ENCODE measurements at regions not wholly inside any gene's neighbourhood (a gene's known extent, or its start where the extent isn't known, plus 50 kb on each side); places are given as distances from the start of the nearest gene placed in this dataset.
"Not testable (repeated sequence)": the region's sequence is repeated elsewhere in the genome, so short reads cannot be mapped to it uniquely, and the experiment has no call there.

DNA sequence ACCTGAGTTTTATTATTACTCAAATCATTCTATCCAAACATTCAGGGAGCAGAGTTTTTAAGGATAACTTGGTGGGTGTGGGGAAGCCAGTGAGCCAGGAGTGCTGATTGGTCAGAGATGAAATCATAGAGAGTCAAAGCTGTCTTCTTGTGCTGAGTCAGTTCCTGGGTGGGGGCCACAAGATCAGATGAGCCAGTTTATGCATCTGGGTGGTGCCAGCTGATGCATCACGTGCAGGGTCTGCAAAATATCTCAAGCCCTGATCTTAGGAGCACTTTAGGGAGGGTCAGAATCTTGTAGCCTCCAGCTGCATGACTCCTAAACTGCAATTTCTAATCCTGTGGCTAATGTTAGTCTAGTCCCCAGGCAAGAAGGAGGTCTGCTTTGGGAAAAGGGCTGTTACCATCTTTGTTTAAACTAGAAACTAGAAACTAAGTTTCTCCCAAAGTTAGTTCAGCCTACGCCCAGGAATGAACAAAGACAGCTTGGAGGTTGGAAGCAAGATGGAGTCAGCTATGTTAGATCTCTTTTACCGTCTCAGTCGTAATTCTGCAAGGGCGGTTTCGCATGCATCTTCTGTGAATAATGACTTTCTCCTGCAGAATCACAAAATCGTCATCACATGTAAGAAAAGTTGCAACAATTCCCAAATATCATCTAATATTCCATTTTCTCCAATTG, 97.5 kb downstream of the ZNF664 start:
- H3K36me3 ChIP-seq (ENCODE audit: control insufficient read depth in 1 of 2, insufficient read depth in 2 of 2, low read length in 1 of 2); H3K27ac ChIP-seq (ENCODE audit: low read depth in 1 of 2, low read length in 2 of 2); DNase-seq; ATAC-seq (ENCODE audit: low FRiP score); intact Hi-C loops (cut with DNase I); H3K4me3 ChIP-seq (ENCODE audit: low read length in 2 of 2); H3K27me3 ChIP-seq (ENCODE audit: control insufficient read depth in 1 of 2, insufficient read depth in 2 of 2, low read length in 1 of 2); H3K9me3 ChIP-seq (ENCODE audit: control insufficient read depth, low read length); H3K4me1 ChIP-seq (ENCODE audit: control insufficient read depth in 1 of 2, insufficient read depth in 2 of 2, low read length in 2 of 2): not testable (repeated sequence)
- 84 to 85% methylated on average over 7 of the region's 7 CpGs for WGBS, 2 donors

DNA sequence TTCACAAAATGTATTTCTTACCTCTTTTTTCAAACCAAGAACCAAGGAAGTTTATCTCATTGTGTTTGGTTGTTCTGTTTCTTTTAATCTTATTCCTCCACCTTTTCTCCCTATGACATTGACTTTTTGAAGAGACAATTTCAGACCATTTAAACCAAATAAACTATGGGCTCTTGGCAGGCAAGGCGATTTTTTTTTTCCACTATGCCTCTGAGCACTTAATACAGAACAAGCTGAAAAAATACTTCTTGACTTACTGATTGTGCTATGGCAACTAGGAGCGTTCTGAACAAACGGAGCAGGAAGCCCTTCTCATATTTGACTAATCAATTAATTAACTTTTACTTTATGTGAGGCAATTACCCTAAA, 98.0 kb downstream of the ZNF664 start:
- WGBS, 2 donors: 37 to 38% methylated on average over 3 of the region's 3 CpGs
- no peak overlapping the region for H3K27ac ChIP-seq (ENCODE audit: low read depth in 1 of 2, low read length in 2 of 2)
- no peaks in the 10 kb centered on the region for H3K36me3 ChIP-seq (ENCODE audit: control insufficient read depth in 1 of 2, insufficient read depth in 2 of 2, low read length in 1 of 2)
- DNase-seq (no peak), ATAC-seq (ENCODE audit: low FRiP score) (no peak)
- H3K4me3 ChIP-seq (ENCODE audit: low read length in 2 of 2): no peak overlapping the region
- H3K9me3 ChIP-seq (ENCODE audit: control insufficient read depth, low read length): peaks cover 3% of the 10 kb centered on the region
- intact Hi-C loops (cut with DNase I): no loop called here
- H3K27me3 ChIP-seq (ENCODE audit: control insufficient read depth in 1 of 2, insufficient read depth in 2 of 2, low read length in 1 of 2): no peaks in the 10 kb centered on the region
- no peaks in the 10 kb centered on the region for H3K4me1 ChIP-seq (ENCODE audit: control insufficient read depth in 1 of 2, insufficient read depth in 2 of 2, low read length in 2 of 2)

- DNase-seq (no peak), ATAC-seq (ENCODE audit: low FRiP score) (no peak)
- no peak overlapping the region for H3K4me3 ChIP-seq (ENCODE audit: low read length in 2 of 2)
- no peaks in the 10 kb centered on the region for H3K27me3 ChIP-seq (ENCODE audit: control insufficient read depth in 1 of 2, insufficient read depth in 2 of 2, low read length in 1 of 2)
- no peaks in the 10 kb centered on the region for H3K36me3 ChIP-seq (ENCODE audit: control insufficient read depth in 1 of 2, insufficient read depth in 2 of 2, low read length in 1 of 2)
- H3K4me1 ChIP-seq (ENCODE audit: control insufficient read depth in 1 of 2, insufficient read depth in 2 of 2, low read length in 2 of 2): no peaks in the 10 kb centered on the region
- intact Hi-C loops (cut with DNase I): no loop called here
- no peak overlapping the region for H3K27ac ChIP-seq (ENCODE audit: low read depth in 1 of 2, low read length in 2 of 2)
- 86 to 90% methylated on average over 8 of the region's 8 CpGs for WGBS, 2 donors
- H3K9me3 ChIP-seq (ENCODE audit: control insufficient read depth, low read length): no peaks in the 10 kb centered on the region
These were observed 100.5 kb downstream of the ZNF664 start for GRCh38 chr12:124073356-124074035.

- Histone ChIP-seq H3K4me3 (ENCODE audit: low read length in 2 of 2) (no peak overlapping the region), H3K36me3 (ENCODE audit: control insufficient read depth in 1 of 2, insufficient read depth in 2 of 2, low read length in 1 of 2) (no peaks in the 10 kb centered on the region), H3K27ac (ENCODE audit: low read depth in 1 of 2, low read length in 2 of 2) (no peak overlapping the region), H3K9me3 (ENCODE audit: control insufficient read depth, low read length) (no peaks in the 10 kb centered on the region), H3K4me1 (ENCODE audit: control insufficient read depth in 1 of 2, insufficient read depth in 2 of 2, low read length in 2 of 2) (no peaks in the 10 kb centered on the region), H3K27me3 (ENCODE audit: control insufficient read depth in 1 of 2, insufficient read depth in 2 of 2, low read length in 1 of 2) (no peaks in the 10 kb centered on the region)
- DNase-seq (no peak), ATAC-seq (ENCODE audit: low FRiP score) (no peak)
- WGBS, 2 donors: 94 to 97% methylated on average over 4 of the region's 4 CpGs
- intact Hi-C loops (cut with DNase I): no loop called here
These were observed 102.8 kb downstream of the ZNF664 start for GRCh38 chr12:124075841-124076240.

- Histone ChIP-seq H3K36me3 (ENCODE audit: control insufficient read depth in 1 of 2, insufficient read depth in 2 of 2, low read length in 1 of 2) (no peaks in the 10 kb centered on the region), H3K27ac (ENCODE audit: low read depth in 1 of 2, low read length in 2 of 2) (no peak overlapping the region), H3K27me3 (ENCODE audit: control insufficient read depth in 1 of 2, insufficient read depth in 2 of 2, low read length in 1 of 2) (no peaks in the 10 kb centered on the region), H3K9me3 (ENCODE audit: control insufficient read depth, low read length) (no peaks in the 10 kb centered on the region), H3K4me3 (ENCODE audit: low read length in 2 of 2) (no peak overlapping the region), H3K4me1 (ENCODE audit: control insufficient read depth in 1 of 2, insufficient read depth in 2 of 2, low read length in 2 of 2) (no peaks in the 10 kb centered on the region)
- 93 to 94% methylated on average over 9 of the region's 9 CpGs for WGBS, 2 donors
- no peak for DNase-seq
- no peak for ATAC-seq (ENCODE audit: low FRiP score)
- intact Hi-C loops (cut with DNase I): no loop called here
These were observed 104.7 kb downstream of the ZNF664 start for GRCh38 chr12:124077701-124078100.

GRCh38 chr12:124078800-124079199, 105.8 kb downstream of the ZNF664 start:
- H3K36me3 ChIP-seq (ENCODE audit: control insufficient read depth in 1 of 2, insufficient read depth in 2 of 2, low read length in 1 of 2): no peaks in the 10 kb centered on the region
- DNase-seq: no peak
- H3K27ac ChIP-seq (ENCODE audit: low read depth in 1 of 2, low read length in 2 of 2): no peak overlapping the region
- WGBS, 2 donors: 87 to 95% methylated on average over 4 of the region's 4 CpGs
- no peaks in the 10 kb centered on the region for H3K27me3 ChIP-seq (ENCODE audit: control insufficient read depth in 1 of 2, insufficient read depth in 2 of 2, low read length in 1 of 2)
- H3K9me3 ChIP-seq (ENCODE audit: control insufficient read depth, low read length): no peaks in the 10 kb centered on the region
- intact Hi-C loops (cut with DNase I): no loop called here
- H3K4me3 ChIP-seq (ENCODE audit: low read length in 2 of 2): no peak overlapping the region
- no peaks in the 10 kb centered on the region for H3K4me1 ChIP-seq (ENCODE audit: control insufficient read depth in 1 of 2, insufficient read depth in 2 of 2, low read length in 2 of 2)
- ATAC-seq (ENCODE audit: low FRiP score): no peak

DNA sequence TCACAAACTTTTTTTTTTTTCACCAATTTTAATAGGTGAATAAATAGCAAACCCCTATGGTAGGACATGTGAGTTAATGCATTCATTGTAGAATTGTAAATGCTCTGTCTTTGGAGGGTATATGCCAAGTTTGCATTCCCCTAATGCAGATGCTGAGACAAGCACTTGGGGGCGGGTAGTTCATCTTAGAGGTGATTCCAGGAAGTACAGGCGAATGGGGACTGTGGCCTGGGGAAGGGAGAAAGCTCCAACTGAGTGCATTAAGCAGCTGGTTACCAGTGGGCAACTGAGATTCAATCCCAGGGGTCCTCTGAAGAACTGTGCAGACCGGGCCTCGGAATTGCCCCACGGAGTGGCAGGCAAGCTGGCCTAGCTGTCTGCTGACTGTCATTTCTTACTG, 107.6 kb downstream of the ZNF664 start:
- Histone ChIP-seq H3K27ac (ENCODE audit: low read depth in 1 of 2, low read length in 2 of 2) (no peak overlapping the region), H3K4me1 (ENCODE audit: control insufficient read depth in 1 of 2, insufficient read depth in 2 of 2, low read length in 2 of 2) (no peaks in the 10 kb centered on the region), H3K9me3 (ENCODE audit: control insufficient read depth, low read length) (no peaks in the 10 kb centered on the region), H3K4me3 (ENCODE audit: low read length in 2 of 2) (no peak overlapping the region), H3K27me3 (ENCODE audit: control insufficient read depth in 1 of 2, insufficient read depth in 2 of 2, low read length in 1 of 2) (no peaks in the 10 kb centered on the region), H3K36me3 (ENCODE audit: control insufficient read depth in 1 of 2, insufficient read depth in 2 of 2, low read length in 1 of 2) (no peaks in the 10 kb centered on the region)
- ATAC-seq (ENCODE audit: low FRiP score) (no peak), DNase-seq (no peak)
- 91 to 92% methylated on average over 5 of the region's 5 CpGs for WGBS, 2 donors
- intact Hi-C loops (cut with DNase I): no loop called here

DNA sequence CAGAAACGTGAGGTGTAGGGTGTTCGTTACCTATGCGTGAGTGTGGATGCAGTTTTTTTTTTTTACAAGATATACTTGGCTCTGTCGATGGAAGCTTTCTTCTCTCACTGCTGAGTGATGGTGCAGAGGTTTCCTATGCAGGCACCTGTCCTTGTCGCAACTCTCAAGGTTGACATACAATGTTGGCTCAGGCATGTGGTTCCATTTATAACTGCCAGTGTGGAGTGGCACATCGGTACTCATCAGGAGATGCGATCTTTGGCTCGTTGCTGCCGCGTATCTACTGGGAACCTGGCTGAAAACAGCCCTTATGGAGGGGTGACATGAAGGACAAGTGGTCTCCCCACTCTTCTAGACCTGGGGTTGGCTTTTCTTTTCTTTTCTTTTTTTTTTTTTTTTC, 109.0 kb downstream of the ZNF664 start:
- intact Hi-C loops (cut with DNase I): no loop called here
- Histone ChIP-seq H3K27me3 (ENCODE audit: control insufficient read depth in 1 of 2, insufficient read depth in 2 of 2, low read length in 1 of 2) (no peaks in the 10 kb centered on the region), H3K4me3 (ENCODE audit: low read length in 2 of 2) (no peak overlapping the region), H3K27ac (ENCODE audit: low read depth in 1 of 2, low read length in 2 of 2) (no peak overlapping the region), H3K9me3 (ENCODE audit: control insufficient read depth, low read length) (no peaks in the 10 kb centered on the region), H3K36me3 (ENCODE audit: control insufficient read depth in 1 of 2, insufficient read depth in 2 of 2, low read length in 1 of 2) (no peaks in the 10 kb centered on the region), H3K4me1 (ENCODE audit: control insufficient read depth in 1 of 2, insufficient read depth in 2 of 2, low read length in 2 of 2) (no peaks in the 10 kb centered on the region)
- WGBS, 2 donors: 93 to 95% methylated on average over 10 of the region's 10 CpGs
- ATAC-seq (ENCODE audit: low FRiP score) (no peak), DNase-seq (no peak)

DNA sequence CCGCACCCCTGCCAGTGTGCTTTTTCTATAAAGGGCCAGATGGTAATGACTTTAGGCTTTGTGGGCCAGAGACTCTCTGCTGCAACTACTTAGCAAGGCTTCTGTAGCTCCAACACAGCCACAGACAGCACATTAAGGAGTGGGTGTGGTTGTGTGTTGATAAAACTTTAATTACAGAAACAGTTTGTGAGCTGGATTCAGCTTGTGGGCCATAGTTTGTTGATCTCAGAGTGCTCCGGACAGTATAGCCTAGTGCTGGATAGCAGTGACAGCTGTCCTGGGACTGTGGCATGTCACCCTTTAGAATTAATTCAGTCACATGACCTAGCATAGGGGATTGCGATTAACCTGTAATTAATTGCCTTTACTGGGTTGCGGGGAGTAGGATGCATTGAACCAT, 109.7 kb downstream of the ZNF664 start:
- H3K36me3 ChIP-seq (ENCODE audit: control insufficient read depth in 1 of 2, insufficient read depth in 2 of 2, low read length in 1 of 2): no peaks in the 10 kb centered on the region
- H3K27me3 ChIP-seq (ENCODE audit: control insufficient read depth in 1 of 2, insufficient read depth in 2 of 2, low read length in 1 of 2): no peaks in the 10 kb centered on the region
- no peak overlapping the region for H3K27ac ChIP-seq (ENCODE audit: low read depth in 1 of 2, low read length in 2 of 2)
- ATAC-seq (ENCODE audit: low FRiP score): no peak
- H3K9me3 ChIP-seq (ENCODE audit: control insufficient read depth, low read length): no peaks in the 10 kb centered on the region
- DNase-seq: no peak
- no peaks in the 10 kb centered on the region for H3K4me1 ChIP-seq (ENCODE audit: control insufficient read depth in 1 of 2, insufficient read depth in 2 of 2, low read length in 2 of 2)
- no peak overlapping the region for H3K4me3 ChIP-seq (ENCODE audit: low read length in 2 of 2)
- 95 to 97% methylated on average over 4 of the region's 4 CpGs for WGBS, 2 donors
- intact Hi-C loops (cut with DNase I): no loop called here

Measured in aorta (tissue), 5 donors.